H1 (cell line): ENCODE measurements at regions not wholly inside any gene's neighbourhood (a gene's known extent, or its start where the extent isn't known, plus 50 kb on each side); places are given as distances from the start of the nearest gene placed in this dataset.

Experiments used
- CBX5 ChIP-seq: fragments of 300-800, 300-1000 bp; sonication (generic); IDR thresholded peaks from 2 replicates; pipeline ENCODE4 v1.7.1; 2016; ENCODE audit warnings: antibody characterized with exemption, low read length, low read depth
- EZH2 ChIP-seq: fragments of 200-600 bp; sonication (generic); IDR thresholded peaks from 2 replicates; pipeline ENCODE4 v1.7.1; 2012; ENCODE audit warnings: low read depth, mild to moderate bottlenecking, moderate library complexity, low read length, inconsistent platforms; ENCODE audit not compliant: severe bottlenecking
- ZNF274 ChIP-seq: IDR thresholded peaks from 2 replicates; pipeline ENCODE4 v1.7.0; 2012; ENCODE audit warnings: low read length, borderline replicate concordance; ENCODE audit errors: extremely low read depth

DNA sequence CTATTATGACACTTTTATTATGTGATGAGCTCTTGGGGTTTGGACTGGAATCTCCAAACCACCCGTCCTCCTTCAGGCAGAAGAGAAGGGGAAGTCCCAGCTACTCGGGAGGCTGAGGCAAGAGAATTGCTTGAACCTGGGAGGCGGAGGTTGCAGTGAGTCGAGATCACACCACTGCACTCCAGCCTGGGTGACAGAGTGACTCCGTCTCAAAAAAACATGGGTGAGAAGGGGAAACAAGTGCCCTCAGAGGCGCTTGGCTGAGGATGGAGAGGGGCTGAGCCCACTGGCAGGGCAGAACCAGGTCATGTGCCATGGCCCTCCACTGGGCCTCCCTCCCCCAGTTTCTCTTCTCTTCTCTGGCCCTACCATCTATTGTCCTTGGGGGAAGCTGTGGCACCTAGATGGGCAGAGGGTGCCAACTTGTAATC lies 120.9 kb upstream of the SMURF2 start (continued):
- TF ChIP-seq CBX5 = no peak
- no peak for TF ChIP-seq ZNF274
- no peak for TF ChIP-seq EZH2
